CD4-positive, alpha-beta T cell treated with Interleukin-12 subunit alpha and Interleukin-12 subunit beta, for 1 hour (primary cell): ENCODE measurements at regions not wholly inside any gene's neighbourhood (a gene's known extent, or its start where the extent isn't known, plus 50 kb on each side); places are given as distances from the start of the nearest gene placed in this dataset.
"Not testable (repeated sequence)": the region's sequence is repeated elsewhere in the genome, so short reads cannot be mapped to it uniquely, and the experiment has no call there.

ENCODE experiments used
- DNase-seq: peaks from one replicate; pipeline ENCODE4 v3.0.0-alpha.2; 2020

- DNase-seq = no peak
These were observed 269.4 kb downstream of the CRLF2 start for GRCh38 chrX:943035-943434.

- no peak for DNase-seq
These were observed 271.8 kb downstream of the CRLF2 start for GRCh38 chrX:940691-941090.

- DNase-seq = no peak
These were observed 275.3 kb downstream of the CRLF2 start for GRCh38 chrX:936979-937769.

GRCh38 chrX:933611-934010 lies 278.8 kb downstream of the CRLF2 start:
- no peak for DNase-seq

GRCh38 chrX:928606-929005 lies 283.8 kb downstream of the CRLF2 start:
- DNase-seq = no peak

- DNase-seq = no peak
These were observed 285.5 kb downstream of the CRLF2 start for GRCh38 chrX:926991-927390.

- no peak for DNase-seq
These were observed 286.4 kb downstream of the CRLF2 start for GRCh38 chrX:926070-926469.

GRCh38 chrX:925652-926061 lies 286.8 kb downstream of the CRLF2 start:
- DNase-seq = no peak

GRCh38 chrX:925094-925493 lies 287.4 kb downstream of the CRLF2 start:
- no peak for DNase-seq

GRCh38 chrX:924017-924416 lies 288.4 kb downstream of the CRLF2 start:
- DNase-seq = no peak

GRCh38 chrX:920234-920799 lies 289.7 kb downstream of the SHOX start:
- DNase-seq = no peak

GRCh38 chrX:916230-916599 lies 285.6 kb downstream of the SHOX start:
- DNase-seq = no peak

- no peak for DNase-seq
These were observed 285.0 kb downstream of the SHOX start for GRCh38 chrX:915427-916229.

GRCh38 chrX:914206-914605 lies 283.6 kb downstream of the SHOX start:
- no peak for DNase-seq

GRCh38 chrX:912677-913076 lies 282.1 kb downstream of the SHOX start:
- no peak for DNase-seq

- not testable (repeated sequence) for DNase-seq
These were observed 278.5 kb downstream of the SHOX start for GRCh38 chrX:909068-909467.

- DNase-seq = no peak
These were observed 276.0 kb downstream of the SHOX start for GRCh38 chrX:906586-906985.

GRCh38 chrX:905848-906566 lies 275.4 kb downstream of the SHOX start:
- DNase-seq = no peak

GRCh38 chrX:903116-903515 lies 272.5 kb downstream of the SHOX start:
- no peak for DNase-seq

- no peak for DNase-seq
These were observed 265.7 kb downstream of the SHOX start for GRCh38 chrX:896256-896655.

GRCh38 chrX:889966-890651 lies 259.5 kb downstream of the SHOX start:
- no peak for DNase-seq

- DNase-seq = not testable (repeated sequence)
These were observed 257.1 kb downstream of the SHOX start for GRCh38 chrX:887724-888123.

GRCh38 chrX:883588-883987 lies 253.0 kb downstream of the SHOX start:
- DNase-seq = no peak
